GM18511 (cell line): ENCODE measurements at regions not wholly inside any gene's neighbourhood (a gene's known extent, or its start where the extent isn't known, plus 50 kb on each side); places are given as distances from the start of the nearest gene placed in this dataset.
"Not testable (repeated sequence)": the region's sequence is repeated elsewhere in the genome, so short reads cannot be mapped to it uniquely, and the experiment has no call there.

Source experiments
- ATAC-seq: cut with Tn5 transposase; IDR thresholded peaks from one replicate; pipeline ENCODE4 v1.9.1; 2021; ENCODE audit warnings: mild to moderate bottlenecking, moderate library complexity; ENCODE audit not compliant: unreplicated experiment

DNA sequence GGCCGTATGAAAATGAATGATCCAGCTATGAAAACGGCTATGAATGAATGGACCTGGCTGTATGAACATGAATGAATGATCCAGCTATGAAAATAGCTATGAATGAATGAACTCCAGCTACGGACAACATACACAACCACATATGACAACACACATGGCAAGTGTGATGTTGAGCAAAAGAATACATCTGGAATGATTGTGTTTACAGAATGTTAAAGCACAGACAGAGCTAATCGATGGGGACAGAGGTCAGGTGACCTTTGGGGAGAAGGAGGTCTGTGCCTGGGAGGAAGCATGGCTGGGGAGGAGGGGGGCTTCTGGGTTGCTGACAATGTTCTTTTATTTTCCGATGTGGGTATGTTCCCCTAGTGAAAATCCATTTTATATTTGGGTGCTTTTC, 174.0 kb upstream of the WSCD1 start:
- no peak for ATAC-seq

DNA sequence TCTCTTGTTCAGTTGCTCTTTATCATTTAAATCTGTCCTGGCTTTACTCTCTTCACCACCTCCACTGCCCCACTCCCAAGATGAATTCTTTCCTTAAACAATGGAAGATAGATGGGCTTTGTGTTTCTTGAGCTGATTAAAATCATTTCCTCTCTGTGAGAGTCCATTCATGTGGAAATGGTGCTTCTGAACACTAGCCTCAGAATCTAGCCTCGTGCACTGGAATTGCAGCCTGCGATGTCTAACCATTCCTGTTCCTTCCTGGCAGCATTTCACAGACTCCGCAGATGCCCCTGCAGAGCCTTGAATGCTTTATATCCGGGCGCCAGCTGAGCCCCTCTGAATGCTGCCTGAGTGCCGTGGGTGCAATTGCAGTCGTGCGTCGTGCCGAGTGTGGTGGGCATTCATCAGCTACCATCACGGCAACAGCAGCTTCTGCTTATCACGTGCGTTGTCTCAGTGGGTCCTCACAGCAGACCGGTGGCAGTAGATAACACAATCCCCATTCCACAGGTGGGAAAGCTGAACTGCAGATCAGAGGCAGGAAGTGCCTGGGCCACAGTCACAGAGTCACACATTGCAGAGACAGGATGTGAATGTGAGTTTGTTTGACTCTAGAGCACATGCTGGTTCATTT, 172.8 kb upstream of the WSCD1 start:
- no peak for ATAC-seq

DNA sequence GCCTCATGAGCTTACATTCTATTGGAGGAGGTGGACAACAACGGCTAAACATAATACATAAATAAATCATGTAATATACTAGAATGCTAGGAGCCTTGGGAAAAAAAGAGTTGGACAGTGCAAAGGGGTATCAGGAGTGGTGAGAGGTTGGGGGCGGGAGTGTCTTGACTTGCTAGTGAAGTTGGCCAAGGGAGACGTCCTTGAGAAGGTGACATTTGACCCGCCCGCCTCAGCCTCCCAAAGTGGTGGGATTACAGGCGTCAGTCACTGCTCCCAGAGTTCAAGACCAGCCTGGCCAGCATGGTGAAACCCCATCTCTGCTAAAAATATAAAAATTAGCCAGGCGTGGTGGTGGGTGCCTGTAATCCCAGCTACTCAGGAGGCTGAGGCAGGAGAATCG, 172.2 kb upstream of the WSCD1 start:
- not testable (repeated sequence) for ATAC-seq

- no peak for ATAC-seq
These were observed 171.8 kb upstream of the WSCD1 start for GRCh38 chr17:5898406-5898805.

DNA sequence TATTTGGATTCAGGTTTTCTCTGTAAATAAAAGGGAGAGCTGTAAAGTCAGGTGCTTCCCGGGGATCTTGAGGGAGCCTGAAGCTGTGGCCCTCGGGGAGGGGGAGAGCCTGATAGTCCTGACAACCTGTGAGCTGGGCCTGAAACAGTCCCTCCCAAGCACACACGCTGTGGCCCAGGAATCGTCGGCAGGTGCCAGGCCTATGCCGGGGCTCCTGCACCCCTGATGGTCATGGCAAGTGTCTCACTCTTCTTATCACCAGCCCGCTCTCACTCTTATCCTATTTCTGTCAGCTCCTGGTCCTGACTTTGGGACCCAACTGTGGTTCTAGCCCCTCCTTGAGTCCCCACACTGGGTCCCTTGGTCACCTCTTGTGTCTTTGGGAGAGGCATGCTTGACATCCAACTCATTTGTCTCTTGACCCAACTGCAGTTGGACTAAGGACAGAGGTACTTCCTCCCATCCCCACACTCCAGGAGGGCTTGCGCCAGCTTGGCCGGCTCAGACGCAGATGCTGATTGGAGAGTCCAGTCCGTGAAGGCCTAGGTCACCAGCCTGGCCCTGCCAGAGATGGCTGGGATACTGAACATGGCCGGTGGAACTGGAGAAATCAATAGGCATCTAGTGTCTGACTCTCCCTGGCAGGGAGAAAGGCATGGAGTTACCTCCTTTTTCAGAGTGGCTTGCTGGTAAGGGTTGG, 170.5 kb upstream of the WSCD1 start:
- no peak for ATAC-seq

- no peak for ATAC-seq
These were observed 168.4 kb upstream of the WSCD1 start for GRCh38 chr17:5901731-5902130.

DNA sequence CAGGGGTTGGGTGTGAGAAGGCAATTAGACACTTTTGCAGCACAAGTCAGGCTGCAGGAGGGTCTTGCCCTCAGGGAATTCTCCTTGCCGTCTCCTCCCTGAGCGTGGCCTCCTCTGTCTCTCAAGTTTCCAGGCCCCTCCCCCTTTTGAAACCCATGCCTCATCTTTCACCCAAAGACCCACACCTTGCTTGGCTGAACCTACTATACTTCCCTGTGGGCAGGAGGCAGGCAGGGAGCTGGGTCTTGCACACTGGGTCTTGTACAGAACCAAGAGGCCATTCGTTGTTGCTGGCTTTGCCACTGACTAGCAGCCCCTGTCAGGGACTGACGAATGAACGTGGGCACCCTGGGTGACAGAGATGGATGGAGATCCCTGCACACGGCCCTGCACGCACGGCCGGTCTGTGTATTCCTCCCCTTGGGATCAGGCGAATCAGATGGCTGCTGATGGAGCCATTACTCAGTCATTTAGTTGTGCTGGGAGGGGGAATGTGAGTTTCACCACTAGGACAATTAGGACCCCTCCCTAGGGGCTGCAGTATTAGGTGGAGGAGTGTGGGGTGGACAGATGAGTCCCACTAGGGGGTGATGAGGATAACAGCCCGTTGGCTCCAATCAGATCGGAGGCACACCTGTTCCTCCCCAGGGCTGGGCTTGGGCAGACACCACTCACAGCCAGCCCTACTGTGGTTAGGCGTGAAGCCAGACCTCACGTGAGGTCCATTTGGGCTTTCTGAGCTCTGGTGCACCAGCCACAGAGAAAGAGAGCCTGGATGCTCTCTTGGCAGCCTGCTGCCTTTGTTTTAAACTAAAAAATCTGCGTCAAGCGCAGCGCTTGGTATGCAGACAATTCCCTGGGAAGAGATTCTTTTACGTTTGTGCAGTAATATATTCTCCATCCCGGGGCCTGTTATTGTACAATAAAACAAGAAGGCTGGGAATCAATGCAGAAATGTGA, 167.7 kb upstream of the WSCD1 start:
- ATAC-seq: no peak

DNA sequence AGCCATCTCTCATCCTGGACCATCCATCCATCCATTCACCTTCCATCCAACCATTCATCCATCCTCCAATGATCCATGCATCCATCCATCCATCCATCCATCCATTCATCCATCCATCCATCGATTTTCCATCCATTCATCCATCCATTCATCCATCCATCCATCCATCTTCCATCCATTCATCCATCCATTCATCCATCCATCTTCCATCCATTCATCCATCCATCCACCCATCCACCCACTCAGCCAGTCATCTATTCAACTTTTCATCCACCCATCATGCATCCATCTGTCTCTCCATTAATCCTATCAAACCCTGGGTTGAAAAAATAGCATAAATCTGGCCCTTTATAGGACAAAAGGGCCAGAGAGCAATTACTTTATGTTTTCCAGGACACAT, 158.3 kb upstream of the WSCD1 start:
- no peak for ATAC-seq

GRCh38 chr17:5913032-5913531, 157.1 kb upstream of the WSCD1 start:
- ATAC-seq: no peak

GRCh38 chr17:5913641-5914040, 156.5 kb upstream of the WSCD1 start:
- no peak for ATAC-seq

DNA sequence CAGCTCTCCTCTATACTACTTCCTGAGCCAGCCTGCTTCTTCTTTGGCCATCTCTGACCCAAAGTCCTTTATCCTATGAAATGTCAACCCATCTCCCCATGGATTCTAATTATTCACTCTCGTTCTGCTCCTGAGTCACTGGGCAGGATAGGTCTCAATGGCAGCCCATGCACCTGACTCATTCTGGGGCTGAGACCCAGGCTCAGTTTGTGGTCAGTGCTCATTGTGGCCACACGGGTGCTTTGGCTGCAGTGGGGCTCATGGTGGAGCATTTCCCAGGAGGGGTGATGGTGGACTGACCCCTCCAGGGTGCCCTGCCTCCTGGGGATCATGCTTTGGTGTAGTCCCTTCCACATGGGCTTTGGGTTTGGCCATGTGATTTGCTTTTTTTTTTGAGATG, 154.8 kb upstream of the WSCD1 start:
- ATAC-seq: no peak

- no peak for ATAC-seq
These were observed 151.1 kb upstream of the WSCD1 start for GRCh38 chr17:5919089-5919488.

DNA sequence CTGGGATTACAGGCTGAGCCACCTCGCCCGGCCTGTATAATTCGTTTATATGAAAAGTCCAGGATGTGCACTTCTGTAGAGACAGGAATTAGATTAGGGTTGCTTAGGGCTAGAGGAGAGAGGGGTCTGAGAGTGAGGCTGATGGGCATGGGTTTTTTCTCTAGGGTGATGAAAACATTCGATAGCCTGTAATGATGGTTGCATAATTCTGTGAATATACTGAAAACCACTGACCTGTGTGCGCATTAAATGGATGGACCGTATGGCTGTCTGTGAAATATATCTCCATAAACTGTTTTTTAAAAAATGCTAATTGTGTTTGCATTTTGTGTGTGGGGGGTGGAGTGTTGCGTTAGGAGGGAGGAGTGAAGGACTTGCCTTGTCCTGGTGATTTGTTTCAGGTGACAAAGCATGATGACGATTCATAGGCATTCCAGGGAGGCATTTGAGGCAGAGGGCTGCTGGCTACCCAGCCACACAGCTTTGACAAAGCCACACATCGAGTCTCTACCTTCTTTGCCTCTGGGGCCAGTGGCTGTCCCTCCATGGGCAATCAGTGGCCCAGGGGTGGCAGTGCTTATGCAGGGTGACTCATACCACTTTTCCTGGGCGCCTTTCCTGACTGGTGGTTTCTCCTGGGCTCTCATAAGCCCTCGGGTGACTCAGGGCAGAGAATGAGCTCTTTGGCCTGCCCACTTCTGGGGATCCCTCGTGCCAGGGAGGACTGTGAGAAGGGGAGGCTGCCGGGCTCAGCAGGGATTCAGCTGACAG, 148.5 kb upstream of the WSCD1 start:
- no peak for ATAC-seq

- ATAC-seq: no peak
These were observed 147.7 kb upstream of the WSCD1 start for GRCh38 chr17:5922476-5922875.

GRCh38 chr17:5929721-5930120, 140.5 kb upstream of the WSCD1 start:
- ATAC-seq: no peak

- not testable (repeated sequence) for ATAC-seq
These were observed 139.6 kb upstream of the WSCD1 start for GRCh38 chr17:5930555-5930954.

- no peak for ATAC-seq
These were observed 138.6 kb upstream of the WSCD1 start for GRCh38 chr17:5931616-5932015.

DNA sequence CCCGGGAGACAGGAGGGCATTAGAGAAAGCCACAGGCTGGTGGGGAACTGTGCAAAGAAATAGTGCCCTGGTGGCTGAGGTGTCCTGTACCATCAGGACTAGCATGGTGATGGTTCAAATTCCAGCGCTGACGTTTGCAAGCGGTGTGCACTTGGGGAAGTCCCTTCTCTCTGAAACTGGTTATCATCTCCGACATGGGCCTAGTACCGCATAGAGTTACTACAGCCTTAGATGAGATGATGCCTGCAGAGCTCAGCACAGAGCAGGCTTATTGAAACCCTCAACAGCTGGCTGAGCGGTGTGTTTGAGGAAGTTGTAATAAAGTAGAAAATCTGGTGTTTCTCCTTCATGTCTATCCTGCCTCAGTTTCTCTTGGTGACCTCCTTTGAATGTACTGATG, 136.7 kb upstream of the WSCD1 start:
- no peak for ATAC-seq

DNA sequence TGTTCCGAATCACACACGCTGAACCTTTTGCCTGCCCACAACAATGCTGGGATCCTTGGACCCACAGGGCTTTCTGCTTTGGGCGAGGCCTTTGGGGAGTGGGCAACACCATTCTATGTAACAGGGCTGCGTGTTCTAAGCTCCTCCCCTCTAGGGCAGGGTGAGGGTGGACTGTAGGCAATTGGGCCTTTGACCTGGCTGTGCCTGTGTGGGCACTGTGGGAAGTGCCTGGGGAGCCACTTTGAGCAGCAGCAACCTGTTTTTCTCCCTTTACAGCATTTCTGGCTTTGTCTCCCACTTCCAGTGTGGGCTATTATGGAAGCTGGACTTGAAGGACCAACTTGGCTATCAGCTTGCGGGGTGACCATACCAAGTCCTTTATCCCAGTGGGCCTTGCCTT, 128.9 kb upstream of the WSCD1 start:
- ATAC-seq: no peak

- no peak for ATAC-seq
These were observed 127.5 kb upstream of the WSCD1 start for GRCh38 chr17:5942687-5943086.

- no peak for ATAC-seq
These were observed 126.9 kb upstream of the WSCD1 start for GRCh38 chr17:5943232-5943631.
